IPS-15b (cell line): ENCODE measurements at regions not wholly inside any gene's neighbourhood (a gene's known extent, or its start where the extent isn't known, plus 50 kb on each side); places are given as distances from the start of the nearest gene placed in this dataset.
"Not testable (repeated sequence)": the region's sequence is repeated elsewhere in the genome, so short reads cannot be mapped to it uniquely, and the experiment has no call there.

Experiments
- H3K27me3 ChIP-seq: one replicate; pipeline ENCODE4 v1.6.1; 2013; ENCODE audit warnings: low read length; ENCODE audit not compliant: control insufficient read depth, insufficient read depth
- H3K36me3 ChIP-seq: one replicate; pipeline ENCODE4 v1.6.1; 2013; ENCODE audit warnings: low read length; ENCODE audit not compliant: control insufficient read depth, insufficient read depth
- H3K4me1 ChIP-seq: one replicate; pipeline ENCODE4 v1.6.1; 2013; ENCODE audit warnings: mild to moderate bottlenecking, low read length; ENCODE audit not compliant: control insufficient read depth, insufficient read depth
- H3K4me3 ChIP-seq: one replicate; pipeline ENCODE4 v1.5.1; 2013; ENCODE audit warnings: low read depth, low read length
- H3K9ac ChIP-seq: one replicate; pipeline ENCODE4 v1.6.1; 2013; ENCODE audit warnings: low read depth, mild to moderate bottlenecking, low read length
- H3K9me3 ChIP-seq: one replicate; pipeline ENCODE4 v1.6.1; 2013; ENCODE audit warnings: mild to moderate bottlenecking, low read length; ENCODE audit not compliant: control insufficient read depth, insufficient read depth

DNA sequence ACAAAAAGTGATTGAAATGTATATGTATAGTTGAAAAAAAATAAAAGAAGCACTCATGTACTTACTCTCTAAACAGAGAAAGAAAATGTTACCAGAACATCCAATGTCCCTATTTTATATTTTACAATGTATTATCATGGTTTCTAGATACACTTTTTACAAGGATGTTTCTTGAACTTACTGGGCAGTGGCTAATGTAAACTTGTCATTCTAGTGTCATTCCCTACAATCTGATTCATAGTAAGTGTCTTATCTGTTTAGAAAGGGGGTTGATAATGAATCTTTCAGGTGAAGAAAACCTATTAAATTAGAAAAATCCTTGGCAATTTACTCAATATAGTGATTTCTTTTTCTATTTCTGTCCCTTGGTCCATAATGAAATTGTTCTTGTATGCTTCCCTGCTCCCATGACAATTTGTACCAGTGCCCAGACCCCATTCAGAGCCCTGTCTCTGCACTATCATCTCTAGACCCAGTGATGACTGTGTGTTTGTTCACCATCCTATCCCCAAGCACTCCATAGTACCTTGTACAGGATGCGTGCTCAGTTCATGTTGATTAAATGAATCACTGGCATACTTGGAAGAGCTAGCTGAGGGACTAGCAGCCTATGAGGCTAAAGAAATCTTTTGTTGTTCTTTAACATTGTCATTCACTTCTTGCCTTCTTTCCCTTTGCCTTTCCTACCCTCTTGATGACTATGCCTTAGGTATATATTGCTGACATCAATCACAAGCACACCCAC, 101.2 kb downstream of the HMHB1 start:
- H3K36me3 ChIP-seq, result no peaks in the 10 kb centered on the region
- no peak overlapping the region for H3K4me3 ChIP-seq
- H3K9ac ChIP-seq, result no peak overlapping the region
- H3K27me3 ChIP-seq, result no peaks in the 10 kb centered on the region
- no peaks in the 10 kb centered on the region for H3K9me3 ChIP-seq
- no peaks in the 10 kb centered on the region for H3K4me1 ChIP-seq

DNA sequence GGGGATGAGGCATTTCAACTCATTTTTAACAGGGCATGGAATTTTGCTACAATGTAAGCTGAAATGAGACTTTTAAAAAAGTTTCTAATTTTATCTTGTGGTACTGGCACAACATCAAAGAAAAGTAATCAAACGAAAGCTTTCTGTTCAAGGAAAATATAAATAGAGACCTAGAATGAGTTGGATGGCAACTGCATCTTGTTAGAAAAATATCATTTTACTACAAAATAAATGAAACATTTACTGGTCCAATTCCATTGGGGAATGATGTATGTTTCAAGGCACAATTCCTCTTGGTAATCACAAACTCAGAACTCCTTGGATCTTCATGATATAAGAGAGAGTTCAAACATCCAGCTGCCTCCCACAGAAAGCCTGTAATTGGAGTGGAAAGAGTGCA, 102.8 kb downstream of the HMHB1 start:
- H3K9ac ChIP-seq, result no peak overlapping the region
- H3K9me3 ChIP-seq, result no peaks in the 10 kb centered on the region
- H3K36me3 ChIP-seq, result no peaks in the 10 kb centered on the region

DNA sequence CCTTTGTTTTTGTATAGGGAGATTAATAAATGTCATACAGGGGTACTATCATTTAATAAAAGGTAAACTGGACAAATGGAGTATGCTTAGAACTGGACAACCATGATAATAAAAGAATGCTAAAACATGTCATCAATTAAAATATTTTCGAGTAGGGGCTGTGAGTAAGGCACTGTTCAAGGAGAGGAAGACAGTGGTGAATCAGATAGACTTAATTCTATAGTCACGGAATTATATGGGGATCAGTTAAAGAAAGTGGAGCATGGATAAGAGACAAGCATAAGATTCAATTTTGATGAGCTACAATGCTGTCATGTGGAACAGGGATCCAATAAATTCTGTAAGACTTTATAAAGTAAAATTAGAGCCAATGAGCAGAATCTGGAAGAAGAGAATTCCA, 104.5 kb downstream of the HMHB1 start:
- no peaks in the 10 kb centered on the region for H3K4me1 ChIP-seq
- no peak overlapping the region for H3K9ac ChIP-seq
- no peaks in the 10 kb centered on the region for H3K27me3 ChIP-seq
- no peaks in the 10 kb centered on the region for H3K36me3 ChIP-seq
- no peaks in the 10 kb centered on the region for H3K9me3 ChIP-seq
- no peak overlapping the region for H3K4me3 ChIP-seq

More for the DNA sequence above, 102.8 kb downstream of the HMHB1 start:
- Histone ChIP-seq H3K27me3 (no peaks in the 10 kb centered on the region), H3K4me3 (no peak overlapping the region), H3K4me1 (no peaks in the 10 kb centered on the region)

DNA sequence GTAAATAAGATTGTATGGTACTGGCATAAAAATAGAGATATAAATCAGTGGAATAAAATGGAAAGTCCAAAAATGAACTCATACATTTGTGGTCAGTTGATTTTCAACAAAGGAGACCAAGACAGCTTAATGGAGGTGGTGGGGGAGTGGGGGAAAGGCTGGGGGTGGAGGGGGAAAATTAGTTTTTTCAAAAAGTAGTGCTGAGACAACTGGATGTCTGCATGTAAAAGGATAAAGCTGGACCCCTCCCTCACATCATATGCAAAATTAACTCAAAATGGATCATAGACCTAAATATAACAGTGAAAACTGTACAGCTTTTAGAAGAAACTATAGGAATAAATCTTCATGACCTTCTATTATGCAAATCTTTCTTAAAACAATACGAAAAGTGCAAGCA, 107.0 kb downstream of the HMHB1 start:
- Histone ChIP-seq H3K36me3 (no peaks in the 10 kb centered on the region), H3K9me3 (no peaks in the 10 kb centered on the region), H3K27me3 (no peaks in the 10 kb centered on the region), H3K4me1 (peaks cover 6% of the 10 kb centered on the region), H3K9ac (no peak overlapping the region), H3K4me3 (no peak overlapping the region)

DNA sequence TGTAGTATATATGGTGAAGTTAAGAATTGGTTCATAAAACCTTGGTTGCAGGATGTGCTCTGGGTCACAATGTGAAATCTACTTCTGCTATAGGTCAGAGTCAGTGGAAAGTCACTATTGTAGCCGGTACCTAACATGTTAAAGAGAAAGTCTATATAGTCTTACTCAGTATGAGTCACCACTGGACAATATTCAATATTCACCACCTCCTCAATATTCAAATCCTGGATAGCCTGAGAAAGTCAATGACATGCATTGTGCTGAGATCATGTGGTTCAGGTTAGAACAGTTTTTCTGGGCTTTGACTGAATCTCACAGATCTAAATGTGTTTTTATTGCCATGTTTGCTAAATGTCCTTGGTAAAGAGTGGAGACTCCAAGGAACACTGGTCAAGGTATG, 108.8 kb downstream of the HMHB1 start:
- Histone ChIP-seq H3K9me3 (no peaks in the 10 kb centered on the region), H3K36me3 (no peaks in the 10 kb centered on the region), H3K27me3 (no peaks in the 10 kb centered on the region), H3K4me1 (peaks cover 8% of the 10 kb centered on the region), H3K9ac (no peak overlapping the region), H3K4me3 (no peak overlapping the region)

DNA sequence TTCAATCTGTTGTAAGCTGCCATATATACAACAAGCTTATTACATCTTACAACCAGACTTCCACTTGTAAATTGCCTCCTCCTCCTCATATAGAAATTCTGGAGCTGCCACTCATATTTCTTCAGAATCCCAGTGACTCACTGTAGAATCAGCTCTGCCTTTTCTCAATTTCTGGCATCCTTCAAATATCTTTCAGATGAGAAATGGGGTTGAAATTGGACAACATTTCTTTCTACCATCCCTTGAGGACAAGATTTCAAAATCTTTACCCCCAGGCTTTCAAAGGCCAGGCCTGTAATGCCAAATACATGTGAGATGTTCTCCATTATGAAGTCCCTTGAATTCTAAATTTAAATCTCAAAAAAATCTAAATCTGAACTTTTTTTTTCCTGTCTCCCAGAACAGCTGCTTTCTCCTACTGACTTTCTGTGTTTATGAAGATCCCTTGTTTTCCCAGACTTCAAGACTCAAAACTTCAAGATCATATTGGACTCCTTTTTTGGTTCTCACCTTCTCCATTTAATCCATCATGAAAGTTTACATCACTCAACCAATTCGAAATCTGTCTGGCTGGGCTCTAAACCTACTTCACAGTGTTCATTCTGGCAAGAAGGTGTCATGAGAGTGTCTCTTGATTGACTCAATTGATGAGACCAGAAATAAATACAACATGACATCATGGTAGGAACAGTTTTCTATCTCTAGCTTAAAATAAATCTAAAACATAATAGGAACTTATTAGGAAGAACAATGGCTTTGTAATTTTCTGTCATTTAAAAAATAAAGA, 109.8 kb downstream of the HMHB1 start:
- Histone ChIP-seq H3K4me1 (peaks cover 8% of the 10 kb centered on the region), H3K9me3 (no peaks in the 10 kb centered on the region), H3K36me3 (no peaks in the 10 kb centered on the region), H3K9ac (no peak overlapping the region), H3K4me3 (no peak overlapping the region), H3K27me3 (no peaks in the 10 kb centered on the region)

DNA sequence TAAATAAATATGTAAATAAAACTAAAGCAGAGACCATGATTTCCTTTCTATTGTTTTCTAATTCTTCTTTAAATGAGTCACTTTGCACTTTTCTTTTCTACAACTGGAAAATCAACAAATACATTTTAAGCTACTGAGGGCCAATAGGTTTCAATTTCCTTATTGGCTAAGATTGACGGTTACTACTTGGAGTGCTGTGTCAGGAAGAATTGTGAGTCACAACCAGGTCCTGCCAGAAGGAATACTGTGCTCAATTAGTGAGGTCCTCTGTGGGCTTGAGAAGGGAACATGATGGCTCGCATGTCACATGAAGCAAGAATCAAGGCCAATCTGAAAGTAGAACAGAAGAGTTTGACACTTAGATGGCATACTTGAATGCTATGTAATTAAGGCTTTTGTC, 110.8 kb downstream of the HMHB1 start:
- no peak overlapping the region for H3K4me3 ChIP-seq
- H3K4me1 ChIP-seq, result peaks cover 8% of the 10 kb centered on the region
- H3K9ac ChIP-seq, result no peak overlapping the region
- H3K9me3 ChIP-seq, result no peaks in the 10 kb centered on the region
- H3K36me3 ChIP-seq, result no peaks in the 10 kb centered on the region
- H3K27me3 ChIP-seq, result no peaks in the 10 kb centered on the region

DNA sequence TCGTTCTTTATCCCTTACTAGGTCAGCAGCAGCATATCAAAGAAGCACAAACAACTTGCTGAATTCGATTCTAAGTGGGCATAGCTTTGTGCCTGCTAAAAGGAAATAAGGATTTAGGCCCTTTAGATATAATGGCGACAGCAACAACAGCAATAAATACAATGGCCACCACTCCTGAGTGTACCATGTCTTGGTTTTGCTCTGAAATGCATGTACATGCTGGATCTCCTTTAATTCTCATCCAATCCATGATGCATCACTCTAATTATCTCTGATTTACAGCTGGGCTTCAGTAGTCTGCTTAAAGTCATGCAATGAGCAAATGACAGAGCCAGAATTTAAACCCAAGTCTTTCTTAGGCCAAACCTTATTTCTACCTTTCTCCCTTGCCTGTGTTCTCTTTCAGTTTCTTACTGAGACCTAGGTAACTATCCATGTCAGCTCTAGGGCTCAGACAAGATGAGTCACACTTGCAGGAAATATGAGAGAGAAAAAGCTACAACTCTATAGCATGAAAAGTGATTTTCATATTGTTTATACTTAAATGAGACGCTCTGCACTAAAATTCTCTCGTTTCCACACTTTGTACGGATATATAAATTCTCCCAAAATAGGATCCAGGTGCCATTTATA, 111.8 kb downstream of the HMHB1 start:
- Histone ChIP-seq H3K36me3 (no peaks in the 10 kb centered on the region), H3K4me3 (no peak overlapping the region), H3K9me3 (no peaks in the 10 kb centered on the region), H3K4me1 (peaks cover 8% of the 10 kb centered on the region), H3K9ac (peak overlapping the region; percentile 9), H3K27me3 (no peaks in the 10 kb centered on the region)

DNA sequence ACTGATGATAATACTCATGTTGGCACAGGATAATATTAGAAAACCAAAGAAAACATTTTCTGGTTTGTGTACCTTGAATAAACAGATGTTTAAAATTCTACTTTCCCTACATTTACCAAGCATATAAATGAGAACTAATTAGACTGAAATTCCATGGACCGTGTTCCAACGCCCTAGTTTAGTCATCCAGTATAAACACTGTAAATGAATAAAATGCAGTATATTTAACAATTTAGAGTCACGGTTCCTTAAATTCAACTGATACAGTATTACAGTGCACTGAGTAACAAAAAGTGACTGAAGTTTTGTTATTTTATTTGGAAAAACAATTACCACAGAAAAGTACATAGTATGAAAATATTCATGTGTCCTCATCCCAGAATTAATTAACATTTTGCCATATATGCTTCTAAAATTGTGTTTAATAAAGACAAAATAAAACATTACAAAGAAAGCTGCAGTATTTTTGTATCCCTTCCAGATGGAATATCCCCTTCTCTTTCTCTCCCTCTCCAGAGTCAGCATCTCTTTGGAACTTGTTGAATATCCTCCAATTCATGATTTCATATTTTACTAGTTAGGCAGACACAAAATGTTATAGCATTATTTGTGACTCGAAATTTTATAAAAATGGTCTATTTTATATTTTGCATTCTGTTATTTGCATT, 112.5 kb downstream of the HMHB1 start:
- Histone ChIP-seq H3K4me3 (no peak overlapping the region), H3K4me1 (peaks cover 8% of the 10 kb centered on the region), H3K36me3 (no peaks in the 10 kb centered on the region), H3K9me3 (no peaks in the 10 kb centered on the region), H3K27me3 (no peaks in the 10 kb centered on the region), H3K9ac (no peak overlapping the region)

DNA sequence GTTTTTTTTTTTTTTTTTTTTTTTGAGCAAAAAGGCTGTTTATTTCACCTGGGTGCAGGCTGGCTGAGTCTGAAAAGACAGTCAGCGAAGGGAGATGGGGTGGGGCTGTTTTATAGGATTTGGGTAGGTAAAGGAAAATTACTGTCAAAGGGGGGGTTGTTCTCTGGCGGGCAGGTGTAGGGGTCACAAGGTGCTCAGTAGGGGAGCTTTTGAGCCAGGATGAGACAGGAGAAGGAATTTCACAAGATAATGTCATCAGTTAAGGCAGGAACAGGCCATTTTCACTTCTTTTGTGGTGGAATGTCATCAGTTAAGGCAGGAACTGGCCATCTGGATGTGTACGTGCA, 113.0 kb downstream of the HMHB1 start:
- not testable (repeated sequence) for H3K9ac ChIP-seq, H3K4me3 ChIP-seq, H3K27me3 ChIP-seq, H3K9me3 ChIP-seq, H3K36me3 ChIP-seq
- peaks cover 12% of the 10 kb centered on the region for H3K4me1 ChIP-seq

DNA sequence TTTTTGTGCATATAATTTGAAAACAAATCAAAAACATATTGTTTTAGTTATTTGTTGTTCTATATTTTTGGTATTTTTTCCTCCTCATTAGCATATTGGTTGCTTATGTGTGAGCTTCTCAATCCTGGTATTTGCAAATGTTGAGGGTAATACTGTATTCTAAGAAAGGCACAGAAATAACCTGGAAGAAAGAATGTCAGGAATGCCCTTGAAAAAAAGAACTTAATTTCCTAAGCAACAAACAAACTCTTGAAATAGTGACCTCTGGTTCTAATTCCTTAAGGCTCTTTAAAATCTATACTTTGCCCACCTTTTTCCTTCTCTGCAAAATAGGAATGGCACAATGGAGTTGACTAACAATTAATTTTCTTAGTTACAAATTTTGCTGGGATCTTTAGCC, 117.5 kb downstream of the HMHB1 start:
- H3K9me3 ChIP-seq, result no peaks in the 10 kb centered on the region
- no peaks in the 10 kb centered on the region for H3K36me3 ChIP-seq
- no peak overlapping the region for H3K9ac ChIP-seq
- H3K27me3 ChIP-seq, result no peaks in the 10 kb centered on the region
- H3K4me3 ChIP-seq, result no peak overlapping the region
- H3K4me1 ChIP-seq, result peaks cover 8% of the 10 kb centered on the region
